NB4 (cell line): ENCODE measurements at regions not wholly inside any gene's neighbourhood (a gene's known extent, or its start where the extent isn't known, plus 50 kb on each side); places are given as distances from the start of the nearest gene placed in this dataset.

Source experiments
- DNase-seq: peaks from one replicate; pipeline ENCODE4 v3.0.0; 2010; ENCODE audit warnings: low read depth
- H3K4me3 ChIP-seq: one replicate; pipeline ENCODE4 v1.5.1; 2011; ENCODE audit warnings: mild to moderate bottlenecking, low read depth, low read length, moderate library complexity
- CTCF ChIP-seq: IDR thresholded peaks from one replicate; pipeline ENCODE4 v1.5.1; 2012; ENCODE audit warnings: low read depth, low read length
- MYC ChIP-seq: IDR thresholded peaks from 2 replicates; pipeline ENCODE4 v1.6.1; 2011; ENCODE audit warnings: low read depth, low read length
- POLR2A ChIP-seq: IDR thresholded peaks from 2 replicates; pipeline ENCODE4 v1.6.1; 2011; ENCODE audit warnings: mild to moderate bottlenecking; ENCODE audit not compliant: insufficient read length; ENCODE audit errors: extremely low read depth
- TF ChIP-seq, protein P1 (sequence below): IDR thresholded peaks from 2 replicates; pipeline ENCODE4 v1.6.1; 2011; ENCODE audit warnings: low read depth, low read length

- TF ChIP-seq POLR2A, result no peak
- no peak for TF ChIP-seq CTCF
- TF ChIP-seq MYC, result no peak
- TF ChIP-seq, protein P1, sequence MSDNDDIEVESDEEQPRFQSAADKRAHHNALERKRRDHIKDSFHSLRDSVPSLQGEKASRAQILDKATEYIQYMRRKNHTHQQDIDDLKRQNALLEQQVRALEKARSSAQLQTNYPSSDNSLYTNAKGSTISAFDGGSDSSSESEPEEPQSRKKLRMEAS, result no peak
- H3K4me3 ChIP-seq, result no peak overlapping the region
- no peak for DNase-seq
Observed at GRCh38 chr2:52918551-52918950, 849.1 kb upstream of the CHAC2 start.

GRCh38 chr2:52916981-52917380, 850.6 kb upstream of the CHAC2 start:
- DNase-seq, result no peak
- TF ChIP-seq MYC, result no peak
- no peak for TF ChIP-seq POLR2A
- no peak for TF ChIP-seq CTCF
- TF ChIP-seq, protein P1, result no peak
- no peak overlapping the region for H3K4me3 ChIP-seq

DNA sequence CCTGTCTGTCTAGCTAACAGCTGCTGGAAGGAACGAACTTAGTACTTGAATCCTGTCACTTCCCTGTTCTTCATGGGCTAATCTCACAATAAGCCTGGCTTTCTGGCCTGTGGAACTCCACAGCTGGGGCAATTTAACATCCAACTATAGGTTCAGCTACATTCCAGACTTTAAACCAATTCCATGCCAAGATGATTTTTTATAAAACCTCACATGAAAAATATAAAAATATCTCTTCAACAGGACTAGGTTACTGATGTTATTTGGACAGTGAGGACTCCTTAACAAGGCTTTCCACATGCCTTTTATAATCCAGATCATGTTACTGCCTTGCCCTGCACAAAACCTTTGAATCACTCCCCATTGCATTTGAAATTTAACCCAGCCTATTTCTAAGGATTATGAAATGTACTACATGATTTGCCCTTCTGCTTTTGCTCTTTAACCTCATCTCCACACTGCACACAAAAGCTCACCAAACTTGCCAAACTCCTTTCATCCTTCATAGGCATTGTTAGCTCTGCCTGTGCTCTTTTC, 863.2 kb upstream of the CHAC2 start:
- TF ChIP-seq, protein P1, result no peak
- TF ChIP-seq POLR2A (no peak), MYC (no peak), CTCF (no peak)
- no peak for DNase-seq
- no peak overlapping the region for H3K4me3 ChIP-seq

GRCh38 chr2:52897511-52898044, 870.0 kb upstream of the CHAC2 start:
- TF ChIP-seq MYC (no peak), POLR2A (no peak), CTCF (no peak)
- TF ChIP-seq, protein P1, result no peak
- DNase-seq, result no peak
- H3K4me3 ChIP-seq, result no peak overlapping the region

GRCh38 chr2:52895726-52896340, 871.8 kb upstream of the CHAC2 start:
- no peak overlapping the region for H3K4me3 ChIP-seq
- DNase-seq, result no peak
- no peak for TF ChIP-seq POLR2A
- TF ChIP-seq MYC, result no peak
- TF ChIP-seq, protein P1, result no peak
- no peak for TF ChIP-seq CTCF

DNA sequence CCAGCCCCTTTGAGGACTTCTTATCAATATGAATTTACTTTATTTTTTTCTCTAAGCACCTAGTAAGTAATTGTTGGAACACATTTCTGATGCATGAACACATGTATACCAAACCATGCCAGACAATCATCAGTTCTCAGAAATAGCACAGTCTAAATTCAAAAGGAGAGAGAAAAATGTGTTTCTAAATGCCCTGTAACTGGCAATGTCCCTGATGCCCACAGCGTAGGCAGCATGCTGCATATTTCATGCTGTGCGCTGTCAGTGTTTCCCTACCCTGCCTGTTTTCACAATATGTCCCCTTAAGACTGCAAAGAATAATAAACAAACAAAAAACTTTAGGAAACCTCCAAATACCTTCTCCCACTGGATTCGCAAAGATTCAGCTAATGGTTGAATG, 881.0 kb upstream of the CHAC2 start:
- DNase-seq, result no peak
- no peak for TF ChIP-seq POLR2A
- H3K4me3 ChIP-seq, result no peak overlapping the region
